Fibroblast of peridontal ligament (primary cell): ENCODE measurements at regions not wholly inside any gene's neighbourhood (a gene's known extent, or its start where the extent isn't known, plus 50 kb on each side); places are given as distances from the start of the nearest gene placed in this dataset.

ENCODE experiments used
- DNase-seq: peaks from one replicate; pipeline ENCODE4 v3.0.0-alpha.2; 2010; ENCODE audit errors: extremely low read depth

DNA sequence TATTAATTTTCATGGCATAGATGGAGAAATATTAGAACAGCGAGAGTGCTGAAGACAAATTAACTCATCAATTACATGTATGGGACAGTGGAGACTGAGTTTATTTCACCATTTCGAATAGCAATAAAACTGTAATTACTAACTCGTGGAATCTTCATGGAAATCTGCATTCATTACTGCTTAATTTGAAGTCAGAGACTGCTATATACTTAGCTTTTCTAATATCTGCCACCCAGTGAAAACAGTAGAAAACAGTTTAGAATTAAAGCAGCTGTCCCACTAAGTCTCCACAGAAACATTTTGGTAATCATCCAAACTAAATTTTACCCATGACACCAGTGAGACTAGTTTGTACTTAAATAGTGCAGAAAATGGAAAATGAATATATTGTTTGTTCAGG lies 56.8 kb downstream of the IZUMO3 start:
- DNase-seq = no peak

DNA sequence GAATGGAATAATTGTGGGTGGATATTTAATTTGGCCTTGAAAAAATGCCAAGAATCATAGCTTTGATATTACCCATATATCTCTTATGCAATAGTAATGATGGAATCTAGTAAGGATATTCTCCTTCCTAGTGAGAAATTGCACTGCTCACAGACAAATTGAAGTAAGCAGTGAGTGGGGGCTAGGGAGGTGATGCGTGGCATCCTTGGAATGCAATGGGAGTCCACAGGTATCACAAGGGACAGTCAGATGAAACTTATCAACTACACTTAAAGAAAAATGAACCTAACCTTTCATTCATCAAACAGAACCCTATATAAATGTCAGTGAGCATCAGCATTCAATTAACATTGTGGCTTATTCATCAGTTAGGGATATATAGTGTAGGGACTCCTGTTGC lies 57.8 kb downstream of the IZUMO3 start:
- DNase-seq = no peak

DNA sequence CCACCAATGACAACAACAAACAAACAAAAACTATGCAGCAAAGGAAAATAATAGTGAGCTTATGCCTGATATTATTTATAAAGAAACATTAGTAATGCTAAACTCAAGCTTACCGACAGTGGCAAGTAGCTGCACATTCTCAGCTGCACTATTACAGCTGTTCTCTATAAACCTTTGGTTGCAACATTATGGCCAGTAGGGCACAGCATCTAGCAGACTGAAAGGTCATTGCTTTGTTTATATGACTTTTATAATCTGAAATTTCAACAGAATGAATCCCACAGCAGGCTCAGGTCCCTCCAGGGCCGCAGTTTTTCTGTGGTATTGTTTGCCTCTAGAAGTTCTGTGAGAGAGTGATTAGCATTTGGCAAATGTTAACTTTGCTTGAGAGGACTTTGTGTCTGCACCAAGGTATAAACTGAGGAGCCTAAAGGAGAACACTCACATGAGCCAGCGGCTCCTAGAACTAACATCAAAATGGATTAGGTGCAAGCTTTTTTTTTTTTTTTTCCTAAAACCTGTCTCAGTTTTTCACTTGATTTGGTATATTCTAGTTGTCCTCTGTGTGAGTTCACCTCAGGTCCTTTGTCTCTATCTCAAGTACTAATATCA lies 58.3 kb downstream of the IZUMO3 start:
- no peak for DNase-seq

DNA sequence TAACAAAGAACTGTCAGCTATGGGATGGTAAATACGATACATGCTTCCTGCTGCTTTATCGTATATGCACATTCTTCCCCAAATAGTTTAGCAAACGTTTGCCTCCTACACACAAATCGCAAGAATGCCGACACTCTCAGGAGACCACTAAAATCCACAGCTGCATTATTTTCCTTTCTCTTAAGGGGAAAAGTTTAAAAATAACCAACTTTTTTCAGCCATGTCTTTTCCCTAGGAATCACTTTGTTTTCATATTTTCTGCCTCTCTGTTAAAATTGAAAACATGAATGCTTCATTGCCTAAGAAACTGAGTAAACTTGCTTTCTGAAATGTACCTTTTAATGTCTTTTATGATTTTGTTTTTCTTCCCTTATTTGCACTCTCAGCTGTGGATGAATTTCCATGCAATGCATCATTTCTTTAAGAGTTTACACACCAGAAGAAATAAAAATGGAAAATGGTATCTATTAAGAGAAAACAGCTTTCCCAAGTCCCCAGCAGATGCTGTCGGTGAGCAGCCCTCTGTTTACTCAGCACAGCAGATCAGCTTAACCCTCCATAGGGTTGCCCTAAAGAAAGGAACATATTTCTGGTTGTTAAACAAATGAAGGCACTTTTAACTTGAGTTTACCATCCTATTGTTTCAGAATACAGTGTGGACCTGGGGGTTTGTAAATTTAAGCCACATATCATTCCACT lies 66.2 kb downstream of the IZUMO3 start:
- no peak for DNase-seq

DNA sequence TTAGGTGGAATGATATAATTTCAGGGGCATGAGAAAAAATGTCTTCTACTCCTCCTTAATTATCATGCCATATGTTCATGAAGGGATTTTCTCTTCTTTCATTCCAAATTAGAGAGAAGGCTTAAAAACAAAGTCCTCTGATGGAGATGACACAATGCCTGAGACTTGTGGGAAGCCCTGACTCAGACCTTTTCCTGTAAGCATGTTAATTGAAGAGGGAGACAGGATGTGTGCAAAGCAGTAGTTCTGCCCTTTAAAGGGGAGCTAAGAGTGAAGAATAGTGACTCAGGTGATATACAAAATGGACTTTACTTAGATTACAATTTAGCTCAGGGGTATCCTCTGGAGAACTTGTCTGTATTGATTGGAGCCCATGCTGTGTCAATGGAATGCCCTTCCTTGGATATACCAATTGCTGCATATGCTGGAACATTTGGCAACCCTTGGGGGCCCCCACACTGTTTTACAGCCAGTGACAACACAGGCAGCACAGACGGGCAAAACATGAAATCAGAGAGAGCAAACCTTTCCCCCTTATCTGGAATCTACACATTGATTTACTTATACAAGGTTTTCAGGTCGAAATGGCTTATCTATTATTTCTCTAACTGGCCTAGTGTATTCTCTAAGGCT lies 81.3 kb downstream of the IZUMO3 start:
- DNase-seq = no peak

DNA sequence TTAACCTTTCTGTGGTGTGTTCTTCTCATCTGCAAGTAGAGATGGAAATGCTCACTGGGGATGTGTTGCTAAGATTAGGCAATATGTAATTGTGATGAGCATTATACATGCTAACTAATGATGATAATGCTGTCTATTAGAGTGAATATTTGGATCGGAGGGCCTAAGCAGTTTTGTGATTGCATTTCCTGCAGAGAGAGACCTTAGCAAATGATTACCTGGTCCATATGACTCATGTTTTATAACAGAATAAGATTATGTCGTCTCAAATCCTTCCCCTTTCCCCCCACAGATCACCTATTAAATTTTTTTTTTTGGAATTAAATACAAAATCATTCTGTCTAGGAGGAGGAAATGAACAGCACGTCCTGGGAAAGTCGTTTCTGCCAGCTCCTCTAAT lies 82.7 kb downstream of the IZUMO3 start:
- no peak for DNase-seq

DNA sequence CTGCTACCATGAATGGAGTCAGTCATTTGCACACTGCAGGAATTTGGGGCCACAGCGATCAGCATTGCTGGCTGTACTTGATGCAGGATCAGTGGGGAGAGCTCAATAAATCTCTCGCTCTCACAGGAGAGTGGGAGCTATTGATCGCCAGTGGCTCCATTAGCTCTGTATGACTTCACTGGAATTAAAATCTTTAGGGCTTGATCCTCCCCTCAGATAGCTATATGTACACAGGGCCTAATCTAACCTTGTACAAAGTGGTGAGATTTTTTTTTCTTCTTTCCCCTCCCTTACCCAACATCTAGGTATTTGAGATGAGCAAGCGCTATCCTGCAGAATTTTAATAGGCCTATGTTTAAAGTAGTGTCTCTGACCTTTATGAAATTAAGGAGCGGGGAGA lies 84.9 kb downstream of the IZUMO3 start:
- no peak for DNase-seq

DNA sequence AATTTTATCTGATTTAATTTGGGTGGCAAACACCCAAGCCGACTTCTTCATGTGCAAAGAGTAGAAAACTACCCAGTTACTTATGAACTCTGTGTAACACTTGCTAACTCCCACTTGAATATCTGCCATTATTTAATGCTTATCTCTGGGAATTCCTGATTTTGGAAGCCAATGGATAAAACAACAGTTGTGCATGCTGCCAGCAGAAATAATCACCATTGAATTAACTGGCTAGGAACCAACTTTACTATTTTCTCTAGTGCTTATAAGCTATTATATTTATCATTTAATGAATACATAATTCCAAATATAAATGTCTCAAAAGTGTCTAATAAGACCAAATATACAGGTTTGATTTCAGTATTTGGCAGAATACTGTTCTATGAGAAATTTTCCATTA lies 85.7 kb downstream of the IZUMO3 start:
- no peak for DNase-seq

DNA sequence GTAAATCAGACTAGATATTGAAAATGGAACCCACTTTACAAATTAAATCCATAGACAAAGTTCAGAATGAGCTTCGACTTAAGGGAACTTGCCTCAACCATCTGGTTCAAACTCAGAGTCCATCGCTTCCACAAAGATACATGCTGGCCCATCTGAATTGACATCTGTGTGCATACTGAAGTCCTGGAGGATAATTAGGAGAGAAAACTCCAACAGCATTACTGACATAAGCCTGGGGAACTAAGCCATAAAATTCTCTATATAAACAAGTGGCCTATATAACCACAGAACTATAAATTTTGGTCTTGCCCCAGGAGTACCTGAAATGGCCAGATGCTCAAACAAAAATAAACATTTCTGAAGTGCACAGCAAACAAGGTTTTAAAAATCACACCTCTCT lies 94.4 kb downstream of the IZUMO3 start:
- DNase-seq = no peak

DNA sequence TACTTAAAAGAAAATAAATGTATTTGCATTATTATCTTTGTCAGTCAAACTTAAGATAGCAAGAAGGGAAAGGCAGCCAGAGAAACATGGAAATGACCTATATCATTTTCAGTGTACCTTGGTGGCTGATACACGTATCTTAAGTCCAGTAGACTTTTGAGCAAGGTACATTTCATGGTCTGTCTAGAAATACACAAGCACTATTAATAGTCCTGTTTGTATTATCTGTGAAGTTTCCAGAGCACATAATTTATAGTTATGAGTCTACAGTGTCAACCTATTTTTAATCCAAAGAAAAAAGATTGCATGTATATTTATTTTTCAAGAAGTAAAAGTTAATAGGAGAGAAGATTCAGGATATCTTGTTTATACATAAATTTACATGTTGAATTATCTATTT lies 95.7 kb downstream of the IZUMO3 start:
- DNase-seq = no peak

DNA sequence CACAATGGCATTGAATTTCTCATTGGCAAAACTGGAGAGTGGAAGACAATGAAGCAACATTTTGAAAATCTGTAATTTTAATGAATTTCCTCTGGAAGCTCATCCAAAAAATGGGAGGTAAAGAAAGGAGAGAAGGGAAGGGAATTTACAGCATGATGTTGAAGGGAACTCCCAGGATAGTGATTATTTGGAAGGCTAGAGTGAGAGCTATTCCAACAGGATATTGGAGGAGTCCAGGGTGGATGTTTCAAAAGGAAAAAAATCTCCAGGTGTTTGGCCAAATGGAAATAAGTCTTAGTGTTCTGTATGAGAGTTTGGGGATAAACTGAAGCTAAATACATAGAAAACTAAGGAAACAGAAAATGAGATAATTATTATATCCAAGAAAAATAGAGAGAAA lies 106.2 kb downstream of the IZUMO3 start:
- DNase-seq = no peak

DNA sequence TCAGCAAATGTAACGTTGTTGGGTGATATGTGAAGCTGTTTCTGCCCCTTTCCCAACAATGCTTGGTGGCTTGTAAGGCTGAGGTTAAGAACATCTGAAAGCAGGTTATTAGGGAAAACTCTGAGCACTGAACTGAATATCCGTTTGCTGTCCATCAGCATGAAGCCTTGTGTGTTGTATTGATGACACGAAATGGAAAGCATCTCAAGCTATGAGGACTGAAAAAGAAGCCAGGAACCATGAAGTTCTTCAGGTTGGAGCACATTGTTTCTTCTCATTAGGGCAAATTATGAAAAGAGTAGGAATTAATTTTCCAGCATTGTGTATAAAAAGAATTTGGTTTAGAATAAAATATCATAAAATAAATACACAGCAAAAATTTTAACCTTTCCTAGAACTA lies 106.8 kb downstream of the IZUMO3 start:
- DNase-seq = no peak

DNA sequence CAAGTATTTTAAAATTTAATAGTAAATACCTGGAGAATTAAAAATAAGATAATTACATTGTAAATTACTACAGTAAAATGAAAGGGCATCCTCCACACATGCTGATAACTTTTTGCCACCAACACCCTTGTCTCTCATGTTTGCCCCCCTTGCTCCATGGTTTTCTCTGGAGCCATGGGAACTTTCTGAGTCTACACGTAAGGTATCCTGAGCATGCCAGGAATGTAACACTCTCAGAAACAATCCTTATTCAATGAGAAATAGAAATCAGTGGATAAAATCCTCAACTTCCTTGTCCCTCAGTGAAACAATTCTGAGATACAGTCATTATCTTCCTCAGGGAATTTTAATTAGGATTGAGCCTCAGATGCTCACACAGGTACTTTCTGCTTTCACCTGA lies 108.9 kb downstream of the IZUMO3 start:
- no peak for DNase-seq

DNA sequence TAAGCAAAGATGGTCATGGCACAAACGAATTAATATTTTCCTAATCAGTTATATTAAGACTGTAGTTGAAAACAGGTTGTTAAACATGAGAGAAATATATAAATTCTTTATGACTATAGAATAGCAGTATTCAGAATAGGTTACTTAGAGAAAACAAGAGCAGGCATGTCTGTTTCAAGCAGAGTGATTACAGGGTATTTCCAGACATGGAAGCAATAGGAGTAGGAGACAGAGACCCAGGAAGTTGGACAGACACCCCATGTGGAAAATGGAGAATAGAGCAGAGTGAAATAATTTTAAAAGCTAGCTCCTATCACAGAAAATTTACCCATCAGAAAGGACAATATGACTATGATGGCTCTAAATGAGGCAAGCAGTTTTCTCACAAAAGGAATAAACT lies 111.5 kb downstream of the IZUMO3 start:
- no peak for DNase-seq

DNA sequence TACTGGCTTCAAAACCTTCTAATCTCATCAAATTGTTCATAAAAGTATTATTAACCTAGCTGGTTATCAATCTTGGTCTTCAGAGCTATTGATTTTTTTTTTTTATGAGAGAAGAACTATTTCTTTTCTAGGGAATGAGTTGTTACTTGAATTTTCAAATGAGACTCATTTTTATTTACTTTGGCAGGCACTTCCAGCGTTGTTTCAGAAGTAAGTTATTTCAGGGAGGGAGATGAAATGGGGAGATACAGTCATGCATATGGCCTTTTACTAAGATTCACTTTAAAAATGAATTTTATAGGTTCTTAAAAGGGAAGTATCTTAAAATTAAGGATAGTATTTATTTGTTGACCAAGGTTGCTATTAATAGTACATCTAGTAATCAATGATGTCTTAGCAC lies 129.6 kb downstream of the IZUMO3 start:
- DNase-seq = no peak

DNA sequence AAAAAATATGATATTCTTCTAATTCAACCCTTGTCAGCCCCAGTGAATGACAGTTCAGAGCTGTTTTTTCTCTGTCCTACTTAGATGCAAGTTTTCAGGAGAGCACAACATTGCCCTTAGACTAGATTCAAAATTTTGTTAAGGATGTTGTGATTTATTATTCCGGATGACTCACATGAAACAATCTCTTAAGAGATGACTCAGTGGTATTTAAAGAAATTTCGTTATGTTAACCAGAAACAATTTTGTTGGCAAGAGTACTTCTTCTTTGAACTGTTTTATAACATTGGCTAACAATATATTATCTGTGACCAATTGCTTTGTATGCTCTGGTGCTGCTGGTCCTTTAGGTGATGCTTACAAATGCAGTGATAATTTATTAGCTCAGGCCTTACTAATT lies 132.0 kb downstream of the IZUMO3 start:
- no peak for DNase-seq

DNA sequence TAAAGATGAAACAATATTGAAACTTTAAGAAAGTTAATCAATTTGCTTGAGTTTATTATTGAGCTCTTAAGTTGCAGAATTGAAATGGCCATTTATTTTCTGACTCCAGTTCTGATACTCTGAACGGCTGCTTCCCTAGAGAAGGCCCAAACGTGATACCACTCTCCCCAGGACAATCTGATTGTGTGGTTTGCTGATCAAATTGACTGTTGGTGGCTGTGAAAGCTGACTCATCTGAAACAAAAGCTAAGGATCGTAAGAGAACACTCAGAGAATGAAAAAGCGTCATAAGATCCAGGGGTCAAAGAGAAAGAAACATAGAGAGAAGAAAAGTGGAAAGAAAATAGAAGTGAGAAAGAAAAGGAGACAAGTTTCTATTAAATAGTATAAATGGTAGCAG lies 147.2 kb downstream of the IZUMO3 start:
- no peak for DNase-seq

DNA sequence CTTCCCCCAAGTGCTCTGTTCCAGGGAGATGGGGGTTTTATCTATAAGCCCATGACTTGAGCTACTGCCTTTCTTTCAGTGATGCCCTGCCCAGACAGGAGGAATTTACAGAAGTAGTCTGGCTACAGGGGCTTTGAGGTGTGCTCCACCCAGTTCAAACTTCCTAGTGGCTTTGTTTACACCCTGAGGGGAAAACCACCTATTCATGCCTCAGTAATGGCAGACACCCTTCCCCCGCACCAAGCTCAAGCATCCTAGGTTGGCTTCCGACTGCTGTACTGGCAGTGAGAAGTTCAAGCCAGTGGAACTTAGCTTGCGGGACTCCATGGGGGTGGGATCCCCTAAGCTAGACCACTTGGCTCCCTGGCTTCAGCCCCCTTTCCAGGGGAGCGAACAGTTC lies 154.6 kb downstream of the IZUMO3 start:
- DNase-seq = no peak

DNA sequence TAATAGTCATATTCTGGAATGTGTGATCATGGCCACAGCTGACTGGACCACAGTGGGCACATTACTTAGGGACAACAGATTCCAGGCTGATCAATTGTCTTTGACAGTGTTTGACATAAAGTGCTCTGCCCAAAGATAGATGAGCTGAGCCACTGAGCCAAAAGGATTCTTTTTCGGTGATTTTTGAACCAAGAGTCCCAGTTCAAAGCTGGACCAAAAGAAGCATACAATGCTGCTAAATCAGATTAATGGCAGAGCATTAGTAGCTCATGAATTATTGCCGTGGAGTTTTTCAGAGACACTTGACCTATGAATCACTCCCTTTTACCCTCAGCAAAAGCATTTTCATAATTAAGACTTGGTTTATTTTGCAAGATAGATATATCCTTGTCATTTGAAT lies 160.6 kb downstream of the IZUMO3 start:
- no peak for DNase-seq

DNA sequence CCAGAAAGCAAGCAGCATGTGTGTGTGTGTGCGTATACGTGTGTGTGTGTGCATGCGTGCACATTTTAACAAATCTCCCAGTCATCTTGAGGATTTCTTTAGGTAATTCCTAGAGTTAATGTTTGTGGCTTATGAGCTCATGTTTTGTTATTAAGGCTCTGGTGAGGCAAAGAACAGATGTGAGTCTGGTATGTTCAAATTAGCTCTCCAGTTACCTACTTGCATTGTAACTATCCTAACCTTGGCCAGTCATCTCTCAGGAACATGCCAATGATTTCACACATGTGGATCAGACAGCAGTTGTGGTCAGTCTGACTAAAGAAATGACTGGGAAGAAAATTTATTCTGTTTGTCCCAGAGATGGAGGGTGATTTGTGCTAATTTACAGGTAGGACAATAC lies 163.1 kb downstream of the IZUMO3 start:
- DNase-seq = no peak

DNA sequence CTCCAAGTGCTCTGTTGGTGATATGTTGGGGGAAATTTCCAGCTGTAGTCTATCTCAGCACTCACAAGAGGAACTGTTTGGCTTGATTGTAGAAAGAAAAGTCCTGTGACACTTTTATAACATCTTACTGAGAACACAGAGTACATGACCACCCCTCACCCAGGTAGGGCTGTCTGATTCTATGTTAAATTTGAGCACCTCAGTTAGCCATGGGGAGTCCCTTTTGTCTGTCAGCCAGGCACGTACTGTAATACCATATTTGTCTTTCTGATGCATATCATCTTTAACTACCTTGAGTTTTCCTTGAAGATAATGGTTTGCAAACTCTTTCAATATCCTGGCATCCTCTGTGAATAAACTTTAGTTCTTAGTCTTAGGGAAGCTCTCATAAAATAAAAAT lies 164.5 kb downstream of the IZUMO3 start:
- DNase-seq = no peak

DNA sequence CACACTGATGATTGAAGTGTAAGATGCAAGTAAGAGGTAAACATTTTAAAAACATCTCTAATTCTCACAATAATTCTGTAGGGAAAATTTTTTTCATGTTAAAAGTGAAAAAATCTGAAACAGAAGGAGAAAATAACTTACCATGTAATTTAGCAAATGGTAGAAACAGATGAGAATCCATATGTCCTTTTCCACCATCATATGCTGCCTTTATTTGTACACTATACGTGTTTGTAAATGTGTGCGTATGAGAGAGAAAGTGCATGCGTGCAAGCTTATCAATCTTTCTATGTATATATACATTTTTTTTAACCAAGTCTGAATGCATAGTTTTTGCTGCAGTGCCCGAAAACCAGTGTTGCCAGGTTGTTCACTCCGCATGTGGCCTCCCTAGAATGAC lies 186.7 kb downstream of the IZUMO3 start:
- no peak for DNase-seq

DNA sequence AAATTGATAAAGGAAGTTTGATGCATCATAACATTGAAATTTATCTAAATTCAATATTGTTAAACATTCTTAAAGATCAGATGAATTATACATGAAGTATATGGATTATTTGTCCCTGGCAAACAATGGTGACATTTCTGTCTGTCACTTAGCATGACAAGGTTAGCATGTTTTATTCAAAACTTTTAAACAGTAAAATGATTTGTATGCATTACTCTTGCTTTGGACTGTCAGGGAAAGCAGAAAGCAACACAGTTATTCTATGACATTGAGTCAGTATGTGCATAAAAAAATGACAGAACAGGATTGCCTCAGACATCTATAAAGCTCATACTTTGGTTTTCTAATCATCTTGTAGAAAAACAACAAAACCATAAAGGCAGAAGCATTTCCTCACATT lies 193.7 kb downstream of the IZUMO3 start:
- no peak for DNase-seq

DNA sequence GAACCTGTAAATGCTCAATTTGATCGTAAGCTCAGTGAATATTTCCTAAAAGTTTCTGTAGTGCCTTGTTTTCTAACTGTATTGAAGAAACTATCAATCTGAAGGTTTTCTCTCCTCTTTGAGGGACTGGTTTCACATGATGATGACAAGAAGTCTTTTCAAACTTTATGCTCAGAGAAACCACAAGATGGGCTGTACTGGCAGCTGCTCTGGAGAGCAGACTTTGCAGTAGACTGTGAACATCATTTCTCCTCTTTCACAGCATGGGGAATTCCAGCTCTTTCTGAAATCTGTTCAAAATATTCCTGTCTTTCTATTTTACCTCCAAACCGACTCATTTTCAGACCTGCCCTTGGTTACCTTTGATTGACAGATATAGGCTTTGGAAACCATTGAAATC lies 194.4 kb downstream of the IZUMO3 start:
- no peak for DNase-seq
